H1 (cell line): ENCODE measurements at regions not wholly inside any gene's neighbourhood (a gene's known extent, or its start where the extent isn't known, plus 50 kb on each side); places are given as distances from the start of the nearest gene placed in this dataset.
"Not testable (repeated sequence)": the region's sequence is repeated elsewhere in the genome, so short reads cannot be mapped to it uniquely, and the experiment has no call there.

Experiments used
- BRCA1 ChIP-seq: IDR thresholded peaks from 2 replicates; pipeline ENCODE4 v1.6.1; 2012; ENCODE audit warnings: low read depth, low read length, improper control_type of control experiment
- CTCF ChIP-seq, 3 experiments: IDR thresholded peaks; 1 replicate in 2 of 3; 2 replicates in 1 of 3; pipeline versions ENCODE4 v1.5.1 to v1.6.1; 2011; ENCODE audit warnings: low read length in 3 of 3, mild to moderate bottlenecking in 3 of 3, inconsistent platforms in 2 of 3, low read depth in 1 of 3, moderate library complexity in 1 of 3; ENCODE audit not compliant: insufficient read depth in 1 of 3; ENCODE audit errors: control extremely low read depth in 1 of 3
- GTF2F1 ChIP-seq: IDR thresholded peaks from 2 replicates; pipeline ENCODE4 v1.6.1; 2012; ENCODE audit warnings: low read depth, low read length, improper control_type of control experiment, borderline replicate concordance
- JUND ChIP-seq: IDR thresholded peaks from 2 replicates; pipeline ENCODE4 v1.6.1; 2011; ENCODE audit warnings: mild to moderate bottlenecking, improper control_type of control experiment, low read length
- POLR2A ChIP-seq, 2 experiments: IDR thresholded peaks; 1 replicate in 1 of 2; 2 replicates in 1 of 2; pipeline ENCODE4 v1.6.1; 2011; ENCODE audit warnings: low read depth in 2 of 2, low read length in 2 of 2, mild to moderate bottlenecking in 2 of 2; ENCODE audit errors: control extremely low read depth in 1 of 2
- RFX5 ChIP-seq: IDR thresholded peaks from 2 replicates; pipeline ENCODE4 v1.6.1; 2011; ENCODE audit warnings: low read depth, low read length, improper control_type of control experiment, borderline replicate concordance
- SP2 ChIP-seq: IDR thresholded peaks from 2 replicates; pipeline ENCODE4 v1.6.1; 2012; ENCODE audit warnings: mild to moderate bottlenecking, low read length, inconsistent platforms
- YY1 ChIP-seq: IDR thresholded peaks from 2 replicates; pipeline ENCODE4 v1.6.1; 2011; ENCODE audit warnings: low read depth, mild to moderate bottlenecking, low read length
- TF ChIP-seq, protein P1 (sequence below): IDR thresholded peaks from 2 replicates; pipeline ENCODE4 v1.6.1; 2012; ENCODE audit warnings: inconsistent platforms
- TF ChIP-seq, protein P2 (sequence below): IDR thresholded peaks from 2 replicates; pipeline ENCODE4 v1.6.1; 2011; ENCODE audit warnings: low read length, improper control_type of control experiment

DNA sequence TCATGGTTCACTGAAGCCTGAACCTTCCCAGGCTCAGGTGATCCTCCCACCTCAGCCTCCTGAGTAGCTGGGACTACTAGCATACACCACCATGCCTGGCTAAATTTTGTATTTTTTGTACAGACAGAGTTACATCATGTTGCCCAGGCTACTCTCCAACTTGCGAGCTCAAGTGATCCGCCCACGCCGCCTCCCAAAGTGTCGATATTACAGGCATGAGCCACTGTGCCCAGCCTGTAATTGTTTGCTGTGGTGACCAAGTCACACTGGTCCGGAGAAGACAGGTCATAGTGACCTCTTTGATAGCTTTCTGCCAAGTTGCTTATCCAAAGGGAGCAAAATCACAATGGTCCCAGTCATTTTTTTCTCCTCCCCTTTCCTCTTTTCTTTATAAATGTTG lies 167.4 kb upstream of the NOTCH2NLA start:
- not testable (repeated sequence) for TF ChIP-seq JUND; RFX5; POLR2A (IDR thresholded peaks at IDR 0.05; ENCODE audit: control extremely low read depth in 1 of 2, low read depth in 2 of 2, low read length in 2 of 2); YY1; BRCA1; CTCF (IDR thresholded peaks at IDR 0.05; ENCODE audit: control extremely low read depth in 1 of 3, insufficient read depth in 1 of 3, low read depth in 1 of 3, low read length in 3 of 3); SP2; GTF2F1
- TF ChIP-seq, protein P1, sequence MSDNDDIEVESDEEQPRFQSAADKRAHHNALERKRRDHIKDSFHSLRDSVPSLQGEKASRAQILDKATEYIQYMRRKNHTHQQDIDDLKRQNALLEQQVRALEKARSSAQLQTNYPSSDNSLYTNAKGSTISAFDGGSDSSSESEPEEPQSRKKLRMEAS = not testable (repeated sequence)
- TF ChIP-seq, protein P2, sequence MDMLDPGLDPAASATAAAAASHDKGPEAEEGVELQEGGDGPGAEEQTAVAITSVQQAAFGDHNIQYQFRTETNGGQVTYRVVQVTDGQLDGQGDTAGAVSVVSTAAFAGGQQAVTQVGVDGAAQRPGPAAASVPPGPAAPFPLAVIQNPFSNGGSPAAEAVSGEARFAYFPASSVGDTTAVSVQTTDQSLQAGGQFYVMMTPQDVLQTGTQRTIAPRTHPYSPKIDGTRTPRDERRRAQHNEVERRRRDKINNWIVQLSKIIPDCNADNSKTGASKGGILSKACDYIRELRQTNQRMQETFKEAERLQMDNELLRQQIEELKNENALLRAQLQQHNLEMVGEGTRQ = not testable (repeated sequence)
